GM06990 (cell line): ENCODE measurements at regions not wholly inside any gene's neighbourhood (a gene's known extent, or its start where the extent isn't known, plus 50 kb on each side); places are given as distances from the start of the nearest gene placed in this dataset.

Source experiments
- DNase-seq: peaks from one replicate; pipeline ENCODE4 v3.0.0-alpha.2; 2011; ENCODE audit not compliant: insufficient read length; ENCODE audit errors: extremely low read depth
- H3K27me3 ChIP-seq: replicated peaks from 2 replicates; pipeline ENCODE4 v1.6.0; 2011; ENCODE audit warnings: low read length; ENCODE audit not compliant: control insufficient read depth, insufficient read depth
- H3K36me3 ChIP-seq: 2 replicates; pipeline ENCODE4 v1.5.1; 2011; ENCODE audit warnings: low read length; ENCODE audit not compliant: control insufficient read depth, insufficient read depth
- H3K4me3 ChIP-seq: replicated peaks from 2 replicates; pipeline ENCODE4 v1.5.1; 2011; ENCODE audit warnings: low read depth, mild to moderate bottlenecking, control low read depth, low read length
- TF ChIP-seq, protein P1 (sequence below): IDR thresholded peaks from 2 replicates; pipeline ENCODE4 v1.5.1; 2011; ENCODE audit warnings: low read length, control low read depth, mild to moderate bottlenecking, inconsistent platforms; ENCODE audit not compliant: insufficient read depth, poor library complexity, severe bottlenecking

DNA sequence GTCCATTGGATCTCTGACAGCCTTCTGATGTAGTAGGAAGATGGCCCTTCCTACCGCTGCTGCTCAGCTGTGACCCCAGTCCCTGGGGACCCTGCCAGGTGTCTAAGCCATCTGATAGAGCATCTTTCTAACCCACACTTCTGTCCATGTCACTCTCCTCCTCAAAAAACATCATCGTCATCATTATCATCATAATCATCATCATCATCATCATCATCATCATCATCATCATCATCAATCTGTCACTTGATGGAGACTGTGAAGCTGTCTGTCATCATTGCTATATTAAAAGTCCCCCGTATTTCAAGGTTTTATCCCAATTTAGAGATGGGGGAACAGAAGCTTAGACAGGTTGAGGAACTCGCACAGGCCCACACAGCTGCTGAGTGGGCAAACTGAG lies 75.1 kb upstream of the SLC6A11 start:
- no peak for DNase-seq
- no peaks in the 10 kb centered on the region for H3K36me3 ChIP-seq
- no peak overlapping the region for H3K4me3 ChIP-seq
- TF ChIP-seq, protein P1, sequence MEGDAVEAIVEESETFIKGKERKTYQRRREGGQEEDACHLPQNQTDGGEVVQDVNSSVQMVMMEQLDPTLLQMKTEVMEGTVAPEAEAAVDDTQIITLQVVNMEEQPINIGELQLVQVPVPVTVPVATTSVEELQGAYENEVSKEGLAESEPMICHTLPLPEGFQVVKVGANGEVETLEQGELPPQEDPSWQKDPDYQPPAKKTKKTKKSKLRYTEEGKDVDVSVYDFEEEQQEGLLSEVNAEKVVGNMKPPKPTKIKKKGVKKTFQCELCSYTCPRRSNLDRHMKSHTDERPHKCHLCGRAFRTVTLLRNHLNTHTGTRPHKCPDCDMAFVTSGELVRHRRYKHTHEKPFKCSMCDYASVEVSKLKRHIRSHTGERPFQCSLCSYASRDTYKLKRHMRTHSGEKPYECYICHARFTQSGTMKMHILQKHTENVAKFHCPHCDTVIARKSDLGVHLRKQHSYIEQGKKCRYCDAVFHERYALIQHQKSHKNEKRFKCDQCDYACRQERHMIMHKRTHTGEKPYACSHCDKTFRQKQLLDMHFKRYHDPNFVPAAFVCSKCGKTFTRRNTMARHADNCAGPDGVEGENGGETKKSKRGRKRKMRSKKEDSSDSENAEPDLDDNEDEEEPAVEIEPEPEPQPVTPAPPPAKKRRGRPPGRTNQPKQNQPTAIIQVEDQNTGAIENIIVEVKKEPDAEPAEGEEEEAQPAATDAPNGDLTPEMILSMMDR: no peak
- no peaks in the 10 kb centered on the region; the same call in none of the 2 replicates for H3K27me3 ChIP-seq

DNA sequence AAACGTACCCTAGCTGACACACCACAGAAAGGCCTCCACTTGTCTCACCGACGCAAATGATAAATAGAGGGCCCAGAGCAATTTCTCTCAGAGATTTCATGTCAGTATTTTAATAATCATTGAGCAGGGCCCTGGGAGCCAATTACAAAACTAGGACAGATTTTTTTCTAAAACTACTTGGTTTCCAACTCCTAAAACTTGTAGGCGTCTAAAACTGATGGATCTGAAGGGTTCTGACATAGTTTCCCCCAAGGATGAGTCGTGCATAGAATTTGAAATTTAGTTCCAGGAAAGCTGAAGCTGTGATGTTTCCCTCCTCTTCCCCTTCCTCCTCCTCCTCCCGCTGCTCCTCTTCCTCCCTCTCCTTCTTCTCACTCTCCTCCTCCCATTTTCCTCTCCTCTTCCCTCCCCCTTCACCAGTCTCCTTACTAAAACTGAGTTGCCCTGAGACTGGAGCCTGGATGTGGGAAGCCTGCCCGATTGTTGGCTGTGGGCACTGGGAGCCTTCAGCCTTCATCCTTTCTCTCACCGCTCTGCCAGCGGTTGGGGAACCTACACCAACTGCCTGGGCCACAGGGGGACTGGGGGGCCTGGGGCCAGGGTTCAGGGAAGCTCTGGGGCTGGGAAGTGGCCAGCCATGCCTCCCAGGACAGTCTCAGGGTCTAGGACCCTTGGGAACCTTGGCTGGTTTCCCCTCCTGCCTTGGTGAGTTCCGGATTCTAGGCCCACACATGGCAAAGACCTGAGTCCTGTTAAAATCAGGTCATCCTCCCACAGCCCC lies 73.9 kb upstream of the SLC6A11 start:
- no peaks in the 10 kb centered on the region for H3K36me3 ChIP-seq
- DNase-seq: no peak
- no peak overlapping the region for H3K4me3 ChIP-seq
- TF ChIP-seq, protein P1: no peak
- no peaks in the 10 kb centered on the region; the same call in none of the 2 replicates for H3K27me3 ChIP-seq

DNA sequence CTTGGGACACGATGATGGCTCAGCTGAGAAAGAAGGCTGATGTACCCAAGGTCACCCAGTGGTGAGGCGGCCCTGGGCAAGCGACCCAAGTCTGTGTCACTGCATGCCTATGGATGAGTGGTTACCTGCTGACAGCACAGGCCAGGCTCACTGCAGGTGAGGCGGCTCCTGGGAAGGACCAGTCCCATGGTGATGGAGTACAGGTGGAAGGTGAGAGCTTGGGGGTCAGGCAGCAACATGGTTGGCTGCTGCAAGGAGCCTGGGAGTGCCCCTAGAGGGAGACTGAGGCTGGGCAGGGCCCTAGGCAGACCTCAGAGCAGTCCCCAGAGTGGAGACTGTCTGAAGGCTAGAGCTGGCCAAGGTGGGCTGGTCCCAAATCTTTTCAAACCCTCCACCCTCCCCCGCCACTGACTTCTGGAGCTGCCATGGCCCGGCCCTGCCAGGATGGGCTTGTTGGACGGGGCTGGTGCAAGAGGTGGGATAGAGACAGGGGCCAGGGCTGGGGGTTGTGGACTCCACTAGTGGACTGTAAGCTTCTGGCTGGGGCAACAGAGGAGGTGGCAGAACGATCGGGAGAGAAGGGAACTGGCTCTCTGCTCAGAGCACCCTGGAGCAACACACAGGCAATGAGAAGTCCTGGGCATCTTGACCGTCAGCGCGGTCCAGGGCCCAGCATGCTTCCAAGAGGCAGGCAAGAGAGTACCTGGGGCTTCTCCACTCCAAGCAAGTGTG lies 72.5 kb upstream of the SLC6A11 start:
- Histone ChIP-seq H3K27me3 (no peaks in the 10 kb centered on the region; the same call in 1 of the 2 replicates), H3K4me3 (no peak overlapping the region), H3K36me3 (no peaks in the 10 kb centered on the region)
- TF ChIP-seq, protein P1: no peak
- no peak for DNase-seq

DNA sequence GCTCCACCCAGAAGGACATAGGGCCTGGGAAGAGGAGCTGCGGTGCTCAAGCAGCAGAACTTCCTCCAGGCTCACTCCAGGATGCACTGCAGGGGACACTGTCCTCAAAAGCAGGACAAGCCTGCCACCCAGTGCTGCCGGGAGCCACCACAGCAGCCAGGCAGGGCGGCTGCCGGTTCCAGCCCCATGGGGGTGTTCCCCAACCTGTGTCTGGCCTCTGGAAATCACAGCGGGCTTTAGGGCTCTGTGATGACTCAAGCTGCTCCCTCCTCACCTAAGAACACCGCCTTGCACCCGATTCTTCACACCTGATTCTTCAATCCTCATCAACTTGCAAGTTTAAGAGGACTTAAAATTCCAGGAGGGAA lies 71.9 kb upstream of the SLC6A11 start:
- Histone ChIP-seq H3K4me3 (no peak overlapping the region), H3K27me3 (no peaks in the 10 kb centered on the region; the same call in 1 of the 2 replicates), H3K36me3 (no peaks in the 10 kb centered on the region)
- no peak for DNase-seq
- TF ChIP-seq, protein P1: peak; percentile 7

DNA sequence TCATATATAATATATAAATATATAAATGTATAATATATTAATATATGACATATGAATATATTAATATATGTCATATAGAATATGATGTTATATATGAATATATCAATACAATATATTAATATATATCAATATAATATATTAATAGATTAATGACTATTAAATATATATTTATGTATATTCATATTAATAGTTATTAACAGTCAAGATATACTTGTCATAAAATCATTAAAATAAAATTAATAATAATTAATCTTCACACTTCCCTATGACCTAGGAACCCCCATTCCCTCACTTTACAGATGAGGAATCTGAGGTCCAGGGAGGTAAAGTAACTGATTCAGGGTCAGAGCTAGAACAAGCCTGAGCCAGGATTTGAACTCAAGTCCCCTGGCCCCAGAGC lies 70.6 kb upstream of the SLC6A11 start:
- DNase-seq: no peak
- Histone ChIP-seq H3K36me3 (no peaks in the 10 kb centered on the region), H3K27me3 (no peaks in the 10 kb centered on the region; the same call in 1 of the 2 replicates), H3K4me3 (no peak overlapping the region)
- TF ChIP-seq, protein P1: no peak
